Psoas muscle (tissue), 7 donors: ENCODE measurements at regions not wholly inside any gene's neighbourhood (a gene's known extent, or its start where the extent isn't known, plus 50 kb on each side); places are given as distances from the start of the nearest gene placed in this dataset.

Experiments used
- ATAC-seq, 4 donors: fragments of 200-7000 bp; cut with Tn5 transposase; one replicate each; pipeline ENCODE4 v1.9.1; 2020; ENCODE audit warnings: moderate library complexity in 3 of 4, mild to moderate bottlenecking in 2 of 4
- DNase-seq, 2 donors: peaks; one replicate each; pipeline ENCODE4 v3.0.0-alpha.2; 2020
- H3K27ac ChIP-seq: fragments of 200-600 bp; one replicate; pipeline ENCODE4 v1.8.0; 2022
- H3K27me3 ChIP-seq, 3 donors: fragments of 200-600 bp in 1 of 3; one replicate each; pipeline versions ENCODE4 v1.6.1 to v1.8.0; 2013 to 2022; ENCODE audit warnings: low read length in 2 of 3, mild to moderate bottlenecking in 2 of 3, moderate library complexity in 1 of 3; ENCODE audit not compliant: insufficient read depth in 3 of 3
- H3K36me3 ChIP-seq, 2 donors: fragments of 200-600 bp in 1 of 2; one replicate each; pipeline versions ENCODE4 v1.6.1 to v1.8.0; 2013 to 2022; ENCODE audit warnings: low read depth in 1 of 2, mild to moderate bottlenecking in 1 of 2, moderate library complexity in 1 of 2; ENCODE audit not compliant: insufficient read depth in 1 of 2
- H3K4me1 ChIP-seq: fragments of 200-600 bp; one replicate; pipeline ENCODE4 v1.8.0; 2022
- H3K4me3 ChIP-seq: fragments of 200-600 bp; one replicate; pipeline ENCODE4 v1.8.0; 2022; ENCODE audit warnings: mild to moderate bottlenecking
- H3K9me3 ChIP-seq: fragments of 200-600 bp; one replicate; pipeline ENCODE4 v1.8.0; 2022
- WGBS, 3 donors: extraction: QIAGEN DNeasy Blood & Tissue Kit; methylation state at CpG; one replicate each; pipeline versions ENCODE4 v1.1.6 to v1.1.7; 2013; 5-methylcytosine and 5-hydroxymethylcytosine counted together
- intact Hi-C, 2 donors: fragments of 100-400 bp; cut with DNase I; formaldehyde crosslinking; loops; one replicate each; pipeline versions ENCODE4 v1.11.0 to v1.14.2; 2022
- TF ChIP-seq, protein P1 (sequence below): fragments of 200-600 bp; IDR thresholded peaks from one replicate; pipeline ENCODE4 v1.8.0; 2022; ENCODE audit warnings: antibody characterized with exemption
- donor health status: healthy with polysubstance abuse.
- donor health status: DM: no; HTN: no; CAD: no; lungs with moderate emphysema.
- donor health status: Bipolar disorder and iron deficiency.
- donor health status: healthy.
- donor health status: DM: yes; HTN: yes; CAD: no.
- donor health status: DM: no; HTN: no; CAD: no.
- donor health status: DM: yes; HTN: yes; CAD: no.

DNA sequence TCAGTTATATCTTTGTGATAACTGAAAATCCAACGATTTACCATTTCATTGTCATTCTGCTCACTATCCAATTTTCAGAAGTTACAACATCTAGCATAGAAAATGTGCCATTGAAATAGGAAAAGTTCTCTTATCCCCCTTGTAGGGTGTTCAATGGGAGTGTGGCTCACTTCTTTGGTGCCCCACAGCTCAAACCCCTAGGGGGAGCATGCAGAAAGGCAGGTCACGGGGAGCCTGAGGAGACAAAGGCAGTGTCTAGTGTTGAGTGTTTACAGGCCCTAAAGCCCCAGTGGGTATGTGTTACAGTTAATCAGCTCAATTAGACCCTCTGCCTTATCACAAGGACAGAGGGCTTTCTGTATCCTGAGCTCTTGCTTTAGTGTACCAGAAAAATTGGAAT is 243.4 kb upstream of the GRID2 start:
- H3K4me3 ChIP-seq: no peak overlapping the region
- no peaks in the 10 kb centered on the region for H3K36me3 ChIP-seq
- H3K27me3 ChIP-seq: peaks cover 0 to 2% (median 0%) of the 10 kb centered on the region in 3 donors
- no peaks in the 10 kb centered on the region for H3K4me1 ChIP-seq
- intact Hi-C loops: no loop called here
- DNase-seq (no peak), ATAC-seq (no peak)
- H3K27ac ChIP-seq: no peak overlapping the region
- TF ChIP-seq, protein P1, sequence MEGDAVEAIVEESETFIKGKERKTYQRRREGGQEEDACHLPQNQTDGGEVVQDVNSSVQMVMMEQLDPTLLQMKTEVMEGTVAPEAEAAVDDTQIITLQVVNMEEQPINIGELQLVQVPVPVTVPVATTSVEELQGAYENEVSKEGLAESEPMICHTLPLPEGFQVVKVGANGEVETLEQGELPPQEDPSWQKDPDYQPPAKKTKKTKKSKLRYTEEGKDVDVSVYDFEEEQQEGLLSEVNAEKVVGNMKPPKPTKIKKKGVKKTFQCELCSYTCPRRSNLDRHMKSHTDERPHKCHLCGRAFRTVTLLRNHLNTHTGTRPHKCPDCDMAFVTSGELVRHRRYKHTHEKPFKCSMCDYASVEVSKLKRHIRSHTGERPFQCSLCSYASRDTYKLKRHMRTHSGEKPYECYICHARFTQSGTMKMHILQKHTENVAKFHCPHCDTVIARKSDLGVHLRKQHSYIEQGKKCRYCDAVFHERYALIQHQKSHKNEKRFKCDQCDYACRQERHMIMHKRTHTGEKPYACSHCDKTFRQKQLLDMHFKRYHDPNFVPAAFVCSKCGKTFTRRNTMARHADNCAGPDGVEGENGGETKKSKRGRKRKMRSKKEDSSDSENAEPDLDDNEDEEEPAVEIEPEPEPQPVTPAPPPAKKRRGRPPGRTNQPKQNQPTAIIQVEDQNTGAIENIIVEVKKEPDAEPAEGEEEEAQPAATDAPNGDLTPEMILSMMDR: no peak
- H3K9me3 ChIP-seq: no peaks in the 10 kb centered on the region
- 59 to 90% (median 77%) methylated on average over 2 of the region's 2 CpGs for WGBS, 3 donors

DNA sequence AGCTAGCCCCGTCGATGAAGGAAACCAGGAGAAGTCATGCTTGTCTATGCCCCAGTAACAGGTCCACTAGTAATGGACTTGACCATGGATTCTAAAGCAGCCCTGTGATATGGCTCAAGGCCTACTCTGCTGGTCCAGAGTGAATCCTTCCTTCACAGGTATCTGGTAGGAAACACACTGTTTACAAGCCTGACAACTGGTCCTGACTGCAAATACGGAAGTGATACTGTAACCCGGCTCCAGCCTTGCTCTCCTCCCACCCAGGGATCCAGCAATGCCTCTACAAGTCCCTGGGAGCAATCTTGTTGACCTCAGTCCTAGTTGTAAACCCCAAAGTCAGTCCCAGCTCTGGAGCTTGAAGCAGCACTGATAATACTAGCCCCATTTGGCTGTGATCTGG is 239.2 kb upstream of the GRID2 start:
- no peaks in the 10 kb centered on the region for H3K4me1 ChIP-seq
- WGBS, 3 donors: 77 to 83% (median 80%) methylated on average over 4 of the region's 4 CpGs
- no peak overlapping the region for H3K27ac ChIP-seq
- no peak for DNase-seq
- H3K9me3 ChIP-seq: no peaks in the 10 kb centered on the region
- no peak for ATAC-seq
- no peak overlapping the region for H3K4me3 ChIP-seq
- peaks cover 0 to 2% (median 0%) of the 10 kb centered on the region in 3 donors for H3K27me3 ChIP-seq
- intact Hi-C loops: no loop called here
- TF ChIP-seq, protein P1: no peak
- no peaks in the 10 kb centered on the region for H3K36me3 ChIP-seq

DNA sequence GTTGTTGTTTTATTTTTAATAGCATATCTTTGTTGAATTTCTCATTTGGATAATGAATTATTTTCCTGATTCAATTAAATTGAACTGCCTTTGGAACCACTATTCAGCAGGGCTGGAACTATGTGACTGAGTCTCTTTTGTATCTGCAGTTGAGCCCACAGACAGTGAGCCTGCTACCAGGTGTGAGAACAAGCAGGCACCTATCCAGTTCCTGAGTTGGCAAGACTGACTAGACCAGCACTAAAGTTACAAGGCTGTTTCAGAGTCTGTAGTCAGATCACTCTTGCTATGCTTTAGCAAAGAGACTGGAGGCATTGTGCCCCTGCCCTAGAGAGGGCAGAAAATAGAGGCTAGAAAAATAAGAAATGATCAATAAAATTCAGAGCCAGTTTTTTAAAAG is 237.3 kb upstream of the GRID2 start:
- Histone ChIP-seq H3K4me3 (no peak overlapping the region), H3K27me3 (peaks cover 0 to 2% (median 0%) of the 10 kb centered on the region in 3 donors), H3K9me3 (peaks cover 5% of the 10 kb centered on the region), H3K36me3 (no peaks in the 10 kb centered on the region), H3K27ac (no peak overlapping the region), H3K4me1 (no peaks in the 10 kb centered on the region)
- no peak for DNase-seq
- intact Hi-C loops: no loop called here
- ATAC-seq: no peak
- TF ChIP-seq, protein P1: no peak

DNA sequence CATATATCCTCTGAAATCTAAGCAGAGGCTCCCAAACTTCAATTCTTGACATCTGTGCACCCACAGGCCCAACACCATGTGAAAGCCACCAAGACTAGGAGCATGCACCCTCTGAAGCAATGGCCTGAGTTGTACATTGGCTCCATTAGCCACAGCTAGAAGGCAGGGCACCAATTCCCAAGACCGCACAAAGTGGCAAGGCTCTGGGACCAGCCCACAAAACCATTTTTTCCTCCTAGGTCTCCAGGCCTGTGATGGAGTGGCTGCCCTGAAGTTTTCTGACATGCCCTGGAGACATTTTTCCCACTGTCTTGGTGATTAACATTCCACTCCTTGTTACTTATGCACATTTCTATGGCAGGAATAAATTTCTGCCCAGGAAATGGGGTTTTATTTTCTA is 232.2 kb upstream of the GRID2 start:
- WGBS, 3 donors: 100% methylated on average over 1 of the region's 1 CpG
- no peak overlapping the region for H3K4me3 ChIP-seq
- no peak overlapping the region for H3K27ac ChIP-seq
- peaks cover 7% of the 10 kb centered on the region for H3K9me3 ChIP-seq
- ATAC-seq: no peak
- no peaks in the 10 kb centered on the region for H3K36me3 ChIP-seq
- no peaks in the 10 kb centered on the region for H3K4me1 ChIP-seq
- no peak for DNase-seq
- intact Hi-C loops: no loop called here
- TF ChIP-seq, protein P1: no peak
- H3K27me3 ChIP-seq: no peaks in the 10 kb centered on the region

DNA sequence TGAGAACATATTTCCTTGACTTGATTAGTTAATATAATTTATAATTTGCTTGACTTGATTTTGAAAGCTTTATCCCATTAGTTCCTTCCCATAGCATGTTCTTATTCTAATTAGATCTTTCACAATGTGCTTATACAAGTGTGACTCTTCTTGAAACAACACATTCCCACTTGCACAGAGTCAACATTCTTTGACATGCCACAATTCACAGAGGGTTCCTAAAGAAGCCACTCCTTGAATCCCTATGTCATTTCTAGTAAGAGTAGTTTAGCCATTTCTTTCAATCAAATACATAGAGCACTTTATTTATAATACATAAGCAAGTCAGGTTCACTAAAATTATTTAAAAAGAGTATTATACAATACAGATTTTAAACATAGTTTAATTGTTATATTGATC is 228.9 kb upstream of the GRID2 start:
- no peak overlapping the region for H3K27ac ChIP-seq
- H3K27me3 ChIP-seq: no peaks in the 10 kb centered on the region
- DNase-seq: no peak
- intact Hi-C loops: no loop called here
- ATAC-seq: no peak
- no peak overlapping the region for H3K4me3 ChIP-seq
- peaks cover 7% of the 10 kb centered on the region for H3K9me3 ChIP-seq
- no peaks in the 10 kb centered on the region for H3K4me1 ChIP-seq
- H3K36me3 ChIP-seq: no peaks in the 10 kb centered on the region
- TF ChIP-seq, protein P1: no peak
